ENCODE measurements at regions not wholly inside any gene's neighbourhood (a gene's known extent, or its start where the extent isn't known, plus 50 kb on each side); places are given as distances from the start of the nearest gene placed in this dataset.

- no peak overlapping the region for H3K4me3 ChIP-seq (replicated peaks; ENCODE audit: low read depth, low read length)
- no peak for DNase-seq (ENCODE audit: extremely low read depth, low read depth)
- TF ChIP-seq CTCF (IDR thresholded peaks at IDR 0.05; ENCODE audit: low read depth, low read length, missing control alignments) = no peak
Observed at GRCh38 chr3:29152379-29152778, 128.5 kb upstream of the RBMS3 start.

GRCh38 chr3:29153811-29154210 lies 127.1 kb upstream of the RBMS3 start:
- no peak for TF ChIP-seq CTCF (IDR thresholded peaks at IDR 0.05; ENCODE audit: low read depth, low read length, missing control alignments)
- no peak overlapping the region for H3K4me3 ChIP-seq (replicated peaks; ENCODE audit: low read depth, low read length)
- no peak for DNase-seq (ENCODE audit: extremely low read depth, low read depth)

GRCh38 chr3:29156086-29156715 lies 124.7 kb upstream of the RBMS3 start:
- no peak for TF ChIP-seq CTCF (IDR thresholded peaks at IDR 0.05; ENCODE audit: low read depth, low read length, missing control alignments)
- no peak for DNase-seq (ENCODE audit: extremely low read depth, low read depth)
- H3K4me3 ChIP-seq (replicated peaks; ENCODE audit: low read depth, low read length) = no peak overlapping the region

GRCh38 chr3:29164825-29165224 lies 116.0 kb upstream of the RBMS3 start:
- no peak overlapping the region for H3K4me3 ChIP-seq (replicated peaks; ENCODE audit: low read depth, low read length)
- no peak for DNase-seq (ENCODE audit: extremely low read depth, low read depth)

GRCh38 chr3:29167180-29167579 lies 113.7 kb upstream of the RBMS3 start:
- no peak for TF ChIP-seq CTCF (IDR thresholded peaks at IDR 0.05; ENCODE audit: low read depth, low read length, missing control alignments)
- no peak overlapping the region for H3K4me3 ChIP-seq (replicated peaks; ENCODE audit: low read depth, low read length)
- DNase-seq (ENCODE audit: extremely low read depth, low read depth) = no peak

More at GRCh38 chr3:29164825-29165224, 116.0 kb upstream of the RBMS3 start:
- no peak for TF ChIP-seq CTCF (IDR thresholded peaks at IDR 0.05; ENCODE audit: low read depth, low read length, missing control alignments)

GRCh38 chr3:29168081-29168480 lies 112.8 kb upstream of the RBMS3 start:
- no peak overlapping the region for H3K4me3 ChIP-seq (replicated peaks; ENCODE audit: low read depth, low read length)
- no peak for DNase-seq (ENCODE audit: extremely low read depth, low read depth)
- no peak for TF ChIP-seq CTCF (IDR thresholded peaks at IDR 0.05; ENCODE audit: low read depth, low read length, missing control alignments)

GRCh38 chr3:29168696-29169095 lies 112.2 kb upstream of the RBMS3 start:
- DNase-seq (ENCODE audit: extremely low read depth, low read depth) = no peak
- TF ChIP-seq CTCF (IDR thresholded peaks at IDR 0.05; ENCODE audit: low read depth, low read length, missing control alignments) = no peak
- H3K4me3 ChIP-seq (replicated peaks; ENCODE audit: low read depth, low read length) = no peak overlapping the region

Measured in HFF-Myc (cell line).